GM18867 (cell line): ENCODE measurements at regions not wholly inside any gene's neighbourhood (a gene's known extent, or its start where the extent isn't known, plus 50 kb on each side); places are given as distances from the start of the nearest gene placed in this dataset.
"Not testable (repeated sequence)": the region's sequence is repeated elsewhere in the genome, so short reads cannot be mapped to it uniquely, and the experiment has no call there.

ENCODE experiments used
- ATAC-seq: cut with Tn5 transposase; IDR thresholded peaks from one replicate; pipeline ENCODE4 v1.9.1; 2021; ENCODE audit warnings: mild to moderate bottlenecking, moderate library complexity; ENCODE audit not compliant: unreplicated experiment

GRCh38 chr6:9851006-9851405, 563.9 kb downstream of the TFAP2A start:
- no peak for ATAC-seq

GRCh38 chr6:9848094-9848493, 566.8 kb downstream of the TFAP2A start:
- no peak for ATAC-seq

- no peak for ATAC-seq
Observed at GRCh38 chr6:9841886-9842725, 572.8 kb downstream of the TFAP2A start.

DNA sequence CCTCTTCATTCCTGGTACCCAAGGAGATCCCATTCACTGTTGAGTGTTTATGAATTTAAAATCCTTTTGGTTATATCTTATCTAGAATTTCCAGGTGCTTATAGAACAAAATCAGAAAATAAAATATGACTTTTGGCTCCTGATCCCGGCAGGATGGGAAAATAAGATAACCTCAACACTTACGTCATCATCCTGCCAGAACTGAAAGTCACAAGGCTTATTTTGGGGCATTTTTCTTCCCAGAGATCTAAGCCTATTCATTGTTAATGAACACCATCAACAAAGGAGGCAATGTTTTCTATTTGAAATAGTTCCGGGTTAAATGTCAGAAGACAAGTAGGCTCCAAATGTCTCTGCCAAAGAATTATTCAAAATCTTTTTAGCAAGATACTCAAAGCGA, 580.6 kb downstream of the TFAP2A start:
- no peak for ATAC-seq

DNA sequence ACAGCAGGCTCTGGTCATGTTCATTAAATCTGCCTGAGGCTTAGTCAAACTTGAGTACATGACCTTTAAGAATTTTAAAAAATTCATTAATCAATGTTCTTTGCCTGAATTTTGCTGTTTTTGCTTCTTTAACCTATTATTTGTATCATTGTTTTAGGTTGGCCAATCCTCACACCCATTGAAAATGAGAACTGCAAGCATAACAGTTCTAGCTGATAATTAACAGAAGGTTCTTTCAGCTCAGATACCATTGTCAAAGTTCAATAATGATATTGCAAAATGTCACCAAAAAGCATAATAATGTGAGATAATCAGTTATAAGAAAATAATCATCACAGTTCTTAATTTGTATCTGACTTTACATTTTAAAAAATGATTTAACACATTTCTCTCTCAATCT, 583.1 kb downstream of the TFAP2A start:
- ATAC-seq = no peak

GRCh38 chr6:9830808-9831207, 584.1 kb downstream of the TFAP2A start:
- ATAC-seq = no peak

DNA sequence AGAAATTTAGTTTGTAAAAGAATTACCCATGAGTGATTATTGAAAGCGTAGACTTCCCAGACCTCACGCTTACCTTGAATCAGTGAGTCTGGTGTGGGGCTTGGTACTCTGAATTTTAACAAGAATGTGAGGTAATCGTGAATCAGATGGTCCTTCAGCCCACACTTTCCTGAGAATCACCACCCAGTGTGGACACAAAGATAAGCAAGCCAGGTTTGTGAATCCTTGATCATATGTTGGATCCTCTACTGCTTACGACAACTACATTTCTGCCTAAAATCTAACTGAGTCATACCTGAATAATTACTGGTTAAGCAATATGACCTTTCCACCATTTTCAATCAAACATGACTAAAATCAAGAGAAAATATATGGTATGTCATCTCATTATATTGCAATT, 589.3 kb downstream of the TFAP2A start:
- ATAC-seq = no peak

DNA sequence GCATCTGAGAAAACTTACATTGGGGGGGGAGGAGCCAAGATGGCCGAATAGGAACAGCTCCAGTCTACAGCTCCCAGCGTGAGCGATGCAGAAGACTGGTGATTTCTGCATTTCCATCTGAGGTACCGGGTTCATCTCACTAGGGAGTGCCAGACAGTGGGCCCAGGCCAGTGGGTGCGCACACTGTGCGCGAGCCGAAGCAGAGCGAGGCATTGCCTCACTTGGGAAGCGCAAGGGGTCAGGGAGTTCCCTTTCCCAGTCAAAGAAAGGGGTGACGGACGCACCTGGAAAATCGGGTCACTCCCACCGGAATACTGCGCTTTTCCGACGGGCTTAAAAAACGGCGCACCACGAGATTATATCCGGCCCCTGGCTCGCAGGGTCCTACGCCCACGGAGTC, 604.1 kb downstream of the TFAP2A start:
- ATAC-seq = not testable (repeated sequence)

- no peak for ATAC-seq
Observed at GRCh38 chr6:9810286-9810685, 604.6 kb downstream of the TFAP2A start.

GRCh38 chr6:9806195-9806594, 608.7 kb downstream of the TFAP2A start:
- ATAC-seq = no peak

DNA sequence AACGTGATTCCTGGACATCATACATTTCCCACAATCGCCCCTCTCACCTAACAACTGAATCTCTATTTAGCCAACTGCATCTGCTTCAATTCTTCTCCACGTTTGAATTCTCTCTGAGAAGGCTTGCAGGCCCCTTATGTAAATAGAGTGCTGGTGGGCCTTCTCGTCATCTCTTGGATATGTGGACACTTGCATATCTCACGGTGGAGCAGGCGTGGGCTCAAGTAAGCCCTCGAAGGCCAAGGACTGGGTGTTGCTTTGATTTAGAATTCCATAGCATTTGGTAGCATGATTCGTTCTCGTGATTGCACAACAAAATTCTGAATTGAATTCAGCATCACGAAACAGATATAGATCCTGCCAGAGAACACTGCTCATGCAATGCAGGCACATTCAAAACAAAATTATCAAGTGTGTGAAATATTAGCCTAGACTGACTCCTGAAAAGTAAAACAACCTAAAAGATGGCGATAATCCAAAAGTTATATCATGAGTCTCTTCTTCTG, 613.6 kb downstream of the TFAP2A start:
- ATAC-seq = no peak

- no peak for ATAC-seq
Observed at GRCh38 chr6:9799582-9799981, 615.3 kb downstream of the TFAP2A start.

DNA sequence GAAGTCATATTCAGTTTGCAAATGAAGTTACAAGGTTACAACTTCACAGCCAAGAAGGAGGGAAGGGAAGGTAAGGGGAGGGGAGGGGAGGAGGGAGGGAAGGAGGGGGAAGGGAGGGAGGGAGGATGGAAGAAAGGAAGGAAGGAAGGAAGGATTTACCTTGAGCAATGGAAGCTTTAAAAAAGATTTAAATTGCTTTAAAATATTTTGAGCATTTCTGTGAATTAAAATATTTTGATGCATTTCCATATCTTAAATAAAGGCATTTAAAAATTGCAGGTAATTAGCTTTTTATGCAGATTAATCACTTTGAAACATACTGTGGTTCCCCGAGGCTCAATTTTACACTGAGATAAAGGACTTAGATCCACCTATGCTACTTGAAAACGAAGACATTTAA, 618.0 kb downstream of the TFAP2A start:
- ATAC-seq = no peak

DNA sequence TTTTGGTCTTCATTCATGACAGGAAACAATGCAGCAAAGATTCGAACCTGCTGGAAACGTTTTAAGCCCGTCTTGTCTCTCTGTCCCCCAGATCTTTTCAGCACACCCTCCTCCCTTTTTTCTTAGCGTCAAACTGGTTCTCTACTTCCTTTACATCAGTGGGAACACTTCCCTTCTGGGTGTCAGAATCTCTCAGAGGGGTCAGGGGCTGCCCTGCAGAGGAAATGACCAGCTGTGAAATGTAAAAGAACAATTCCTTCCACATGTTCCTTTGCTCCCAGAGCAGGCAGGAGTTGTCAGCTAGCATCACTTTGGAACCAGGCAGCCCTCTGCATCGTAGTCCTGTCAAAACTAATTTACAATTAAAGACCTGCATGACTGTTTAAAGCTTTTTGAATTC, 619.0 kb downstream of the TFAP2A start:
- ATAC-seq = no peak

GRCh38 chr6:9789201-9789600, 625.7 kb downstream of the TFAP2A start:
- no peak for ATAC-seq

DNA sequence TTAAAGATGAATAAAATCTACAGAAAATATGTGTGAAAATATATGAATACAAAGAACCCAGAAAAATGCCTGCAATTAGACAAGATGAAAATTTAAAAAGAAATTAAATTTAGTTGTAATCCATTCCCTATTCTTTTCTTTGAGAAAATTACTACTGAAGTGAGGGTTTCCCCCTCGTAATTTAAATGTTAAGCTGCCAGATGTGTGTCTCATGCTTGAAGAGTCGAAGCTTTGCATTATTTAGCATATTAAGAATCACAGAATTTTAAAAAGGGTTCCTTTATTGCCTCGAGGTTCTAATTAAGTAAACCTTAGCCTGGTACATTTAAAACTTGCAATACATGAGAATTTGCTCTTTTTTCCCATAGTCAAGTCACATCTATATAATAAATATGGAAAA, 630.1 kb downstream of the TFAP2A start:
- ATAC-seq = no peak

GRCh38 chr6:9783567-9783966, 631.3 kb downstream of the TFAP2A start:
- no peak for ATAC-seq

DNA sequence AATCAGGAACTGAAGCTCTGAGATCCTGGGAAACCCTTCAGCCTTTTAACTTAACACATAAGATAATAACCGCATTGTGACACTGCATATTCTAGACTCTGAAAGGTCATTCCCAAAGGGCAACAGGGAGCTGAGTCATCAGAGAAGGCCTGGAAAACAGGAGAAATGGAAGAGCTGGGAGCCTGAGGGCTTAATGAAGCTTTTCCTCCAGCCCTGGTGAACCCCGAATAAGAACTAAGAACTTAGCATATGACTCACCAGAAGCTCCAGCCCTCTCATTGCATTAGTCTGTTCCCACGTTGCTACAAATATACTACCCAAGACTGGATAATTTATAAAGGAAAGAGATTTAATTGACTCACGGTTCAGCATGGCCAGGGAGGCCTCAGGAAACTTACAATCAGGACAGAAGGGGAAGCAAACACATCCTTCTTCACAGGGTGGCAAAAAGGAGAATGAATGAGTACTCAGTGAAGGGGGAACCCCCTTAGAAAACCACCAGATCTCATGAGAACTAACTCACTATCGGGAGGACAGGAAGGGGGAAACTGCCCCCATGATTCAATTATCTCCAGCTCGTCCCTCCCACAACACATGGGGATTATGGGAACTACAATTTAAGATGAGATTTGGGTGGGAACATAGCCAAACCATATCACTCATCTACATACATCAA, 648.5 kb downstream of the TFAP2A start:
- no peak for ATAC-seq

DNA sequence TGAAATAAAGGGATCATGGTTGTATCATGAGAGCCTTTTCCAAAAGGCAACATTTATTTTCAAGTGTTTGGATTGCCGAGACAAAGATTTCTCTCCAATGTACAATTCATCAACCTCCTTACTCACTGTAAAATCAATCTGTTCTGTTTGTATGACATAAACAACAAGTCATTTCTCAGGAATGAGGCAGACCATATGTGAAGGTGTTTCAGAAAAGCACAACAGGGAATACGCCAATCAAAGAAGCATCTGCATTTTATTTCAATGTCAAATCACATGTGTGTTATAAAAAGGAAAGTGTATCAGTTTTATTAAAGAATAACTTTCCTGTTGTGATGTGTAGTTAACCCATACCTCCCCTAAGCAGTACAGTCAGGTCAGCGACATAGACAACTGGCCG, 653.7 kb downstream of the TFAP2A start:
- ATAC-seq = no peak

- ATAC-seq = no peak
Observed at GRCh38 chr6:9754515-9754914, 660.4 kb downstream of the TFAP2A start.

- no peak for ATAC-seq
Observed at GRCh38 chr6:9745966-9746365, 668.9 kb downstream of the TFAP2A start.

GRCh38 chr6:9745476-9745875, 669.4 kb downstream of the TFAP2A start:
- ATAC-seq = no peak
